Transverse colon (tissue), 4 donors: ENCODE measurements at regions not wholly inside any gene's neighbourhood (a gene's known extent, or its start where the extent isn't known, plus 50 kb on each side); places are given as distances from the start of the nearest gene placed in this dataset.
A peak's percentile ranks its signal among the peaks of the same experiment; 100 is the strongest.

ENCODE experiments used
- DNase-seq: peaks from one replicate; pipeline ENCODE4 v3.0.0-alpha.2; 2019
- H3K27ac ChIP-seq, 4 donors: fragments of 200-600 bp; sonication (generic); 2 replicates each; pipeline ENCODE4 v1.5.1; 2016 to 2018; ENCODE audit warnings: inconsistent platforms in 4 of 4
- H3K27me3 ChIP-seq: fragments of 200-600 bp; sonication (generic); 2 replicates; pipeline ENCODE4 v1.5.1; 2017; ENCODE audit warnings: inconsistent platforms
- H3K36me3 ChIP-seq, 4 donors: fragments of 200-600 bp; sonication (generic); 2 replicates each; pipeline ENCODE4 v1.5.1; 2017 to 2019; ENCODE audit warnings: inconsistent platforms in 4 of 4
- H3K4me1 ChIP-seq, 4 donors: fragments of 200-600 bp; sonication (generic); 2 replicates each; pipeline ENCODE4 v1.5.1; 2017 to 2020; ENCODE audit warnings: inconsistent platforms in 4 of 4
- H3K4me3 ChIP-seq, 4 donors: fragments of 200-600 bp; sonication (generic); 1 replicate in 1 of 4; 2 replicates in 3 of 4; pipeline versions ENCODE4 v1.5.1 to v1.6.1; 2017 to 2019; ENCODE audit warnings: inconsistent platforms in 4 of 4
- H3K9me3 ChIP-seq, 2 donors: fragments of 200-600 bp; sonication (generic); 2 replicates each; pipeline ENCODE4 v1.5.1; 2017 to 2019; ENCODE audit warnings: inconsistent platforms in 2 of 2
- EP300 ChIP-seq: sonication (generic); formaldehyde crosslinking; IDR thresholded peaks from one replicate; pipeline ENCODE4 v1.6.1; 2017; ENCODE audit warnings: antibody characterized with exemption, low read depth
- POLR2A ChIP-seq: fragments of 450-650 bp; IDR thresholded peaks from one replicate; pipeline ENCODE4 v1.6.1; 2016; ENCODE audit warnings: antibody characterized with exemption, mild to moderate bottlenecking, moderate library complexity
- POLR2AphosphoS5 ChIP-seq, 3 donors: sonication (generic); formaldehyde crosslinking; IDR thresholded peaks; one replicate each; pipeline ENCODE4 v1.6.1; 2016; ENCODE audit warnings: antibody characterized with exemption in 3 of 3
- WGBS, 2 donors: methylation state at CpG; one replicate each; pipeline ENCODE4 v1.1.5; 2018; ENCODE audit warnings: low coverage in 1 of 2; 5-methylcytosine and 5-hydroxymethylcytosine counted together
- in situ Hi-C, 4 donors: fragments of 200-750 bp; cut with MboI; loops; one replicate each; pipeline versions ENCODE4 v1.15.0 to v1.15.1; 2017; ENCODE audit warnings: low sequenced_read_pairs in 3 of 4, low pct_ligation_motif_present in 1 of 4, low pct_unique_long_range_greater_than_20kb in 1 of 4
- intact Hi-C: fragments of 100-400 bp; cut with DNase I; formaldehyde crosslinking; loops from one replicate; pipeline ENCODE4 v1.15.1; 2023; ENCODE audit warnings: low total_unique reads
- TF ChIP-seq, protein P1 (sequence below), 5 experiments: fragments of 200-600 bp in 3 of 5; fragments of 450-650 bp in 2 of 5; sonication (generic) in 3 of 5; IDR thresholded peaks; 1 replicate in 2 of 5; 2 replicates in 3 of 5; pipeline ENCODE4 v1.5.1; 2016 to 2017; ENCODE audit warnings: antibody characterized with exemption in 5 of 5, inconsistent platforms in 3 of 5, mild to moderate bottlenecking in 2 of 5, moderate library complexity in 1 of 5

DNA sequence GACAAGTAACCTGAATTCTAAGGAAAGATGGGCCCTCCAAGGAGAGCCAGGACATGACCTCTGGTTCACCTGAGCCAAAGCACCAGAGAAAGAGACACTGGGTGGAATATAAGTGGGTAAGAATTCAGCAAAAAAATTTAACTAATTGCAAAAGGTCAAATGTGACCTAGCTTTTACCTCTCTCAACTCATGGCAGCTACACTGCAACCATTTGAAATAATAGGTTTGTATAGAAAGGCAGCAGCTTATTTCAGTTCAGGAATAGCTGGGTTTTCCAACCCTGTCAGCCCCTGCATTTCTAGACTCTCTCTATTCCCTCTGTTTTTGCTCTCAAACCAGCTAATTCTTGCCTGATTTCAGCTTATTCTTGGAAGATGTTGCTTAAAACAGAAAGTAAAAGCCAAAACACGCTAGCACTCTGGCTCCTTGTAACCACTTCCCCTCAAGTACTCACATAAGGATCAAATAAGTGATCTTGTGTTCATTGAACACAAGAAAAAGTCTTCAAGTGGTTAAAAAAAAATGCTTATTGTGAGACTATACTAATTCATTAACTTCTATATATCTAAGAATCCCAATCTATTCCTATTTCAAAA, 101.1 kb upstream of the NR4A3 start:
- intact Hi-C loops (no loop called here), in situ Hi-C loops (no loop called here)
- no peaks in the 10 kb centered on the region for H3K4me1 ChIP-seq
- no peaks in the 10 kb centered on the region for H3K27me3 ChIP-seq
- no peaks in the 10 kb centered on the region for H3K36me3 ChIP-seq
- no peaks in the 10 kb centered on the region for H3K9me3 ChIP-seq
- peak overlapping the region in 1 of 4 donors; percentile 38 for H3K4me3 ChIP-seq
- no peak for DNase-seq
- TF ChIP-seq POLR2A: no peak
- no peak for TF ChIP-seq POLR2AphosphoS5 (IDR thresholded peaks at IDR 0.05)
- TF ChIP-seq EP300: no peak
- TF ChIP-seq, protein P1, sequence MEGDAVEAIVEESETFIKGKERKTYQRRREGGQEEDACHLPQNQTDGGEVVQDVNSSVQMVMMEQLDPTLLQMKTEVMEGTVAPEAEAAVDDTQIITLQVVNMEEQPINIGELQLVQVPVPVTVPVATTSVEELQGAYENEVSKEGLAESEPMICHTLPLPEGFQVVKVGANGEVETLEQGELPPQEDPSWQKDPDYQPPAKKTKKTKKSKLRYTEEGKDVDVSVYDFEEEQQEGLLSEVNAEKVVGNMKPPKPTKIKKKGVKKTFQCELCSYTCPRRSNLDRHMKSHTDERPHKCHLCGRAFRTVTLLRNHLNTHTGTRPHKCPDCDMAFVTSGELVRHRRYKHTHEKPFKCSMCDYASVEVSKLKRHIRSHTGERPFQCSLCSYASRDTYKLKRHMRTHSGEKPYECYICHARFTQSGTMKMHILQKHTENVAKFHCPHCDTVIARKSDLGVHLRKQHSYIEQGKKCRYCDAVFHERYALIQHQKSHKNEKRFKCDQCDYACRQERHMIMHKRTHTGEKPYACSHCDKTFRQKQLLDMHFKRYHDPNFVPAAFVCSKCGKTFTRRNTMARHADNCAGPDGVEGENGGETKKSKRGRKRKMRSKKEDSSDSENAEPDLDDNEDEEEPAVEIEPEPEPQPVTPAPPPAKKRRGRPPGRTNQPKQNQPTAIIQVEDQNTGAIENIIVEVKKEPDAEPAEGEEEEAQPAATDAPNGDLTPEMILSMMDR (IDR thresholded peaks at IDR 0.05): no peak
- H3K27ac ChIP-seq: peak overlapping the region in 2 of 4 donors; percentile 1 to 15
- 45 to 50% methylated on average over 1 of the region's 1 CpG for WGBS, 2 donors

GRCh38 chr9:99721898-99722297, 99.8 kb upstream of the NR4A3 start:
- Histone ChIP-seq H3K27ac (no peak overlapping the region), H3K4me1 (no peaks in the 10 kb centered on the region), H3K36me3 (no peaks in the 10 kb centered on the region), H3K27me3 (no peaks in the 10 kb centered on the region), H3K4me3 (no peak overlapping the region), H3K9me3 (no peaks in the 10 kb centered on the region)
- no peak for DNase-seq
- 59 to 60% methylated on average over 2 of the region's 2 CpGs for WGBS, 2 donors
- intact Hi-C loops (no loop called here), in situ Hi-C loops (no loop called here)
- no peak for TF ChIP-seq POLR2A

GRCh38 chr9:99722877-99723276, 98.8 kb upstream of the NR4A3 start:
- H3K9me3 ChIP-seq: no peaks in the 10 kb centered on the region
- WGBS, 2 donors: 55 to 58% methylated on average over 2 of the region's 2 CpGs
- intact Hi-C loops: no loop called here
- H3K36me3 ChIP-seq: no peaks in the 10 kb centered on the region
- DNase-seq: no peak
- H3K27me3 ChIP-seq: no peaks in the 10 kb centered on the region
- in situ Hi-C loops: no loop called here
- TF ChIP-seq POLR2A (no peak), POLR2AphosphoS5 (IDR thresholded peaks at IDR 0.05) (no peak), EP300 (no peak)
- TF ChIP-seq, protein P1 (IDR thresholded peaks at IDR 0.05): no peak
- no peak overlapping the region for H3K27ac ChIP-seq
- no peaks in the 10 kb centered on the region for H3K4me1 ChIP-seq
- no peak overlapping the region for H3K4me3 ChIP-seq

DNA sequence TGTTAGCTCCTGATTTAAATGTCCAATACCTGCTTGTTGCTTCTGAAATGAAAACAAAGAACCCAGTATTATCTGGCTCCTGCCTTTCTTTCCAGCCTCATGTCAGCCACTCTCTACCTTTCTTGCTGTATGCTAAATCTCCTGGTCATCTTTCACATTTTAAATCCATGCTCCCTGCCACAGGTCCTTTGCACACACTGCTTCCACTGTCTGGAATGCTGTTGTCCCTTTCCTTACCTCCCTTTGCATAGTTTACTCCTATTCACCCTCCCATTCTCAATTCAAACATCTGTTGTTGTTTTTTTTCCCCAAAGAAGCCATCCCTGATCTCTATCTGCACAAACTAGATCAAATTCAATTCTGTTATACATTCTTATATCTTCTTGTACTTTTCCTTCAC, 97.0 kb upstream of the NR4A3 start:
- H3K36me3 ChIP-seq: no peaks in the 10 kb centered on the region
- in situ Hi-C loops: no loop called here
- DNase-seq: no peak
- intact Hi-C loops: no loop called here
- H3K27ac ChIP-seq: no peak overlapping the region
- H3K4me1 ChIP-seq: no peaks in the 10 kb centered on the region
- no peaks in the 10 kb centered on the region for H3K9me3 ChIP-seq
- no peaks in the 10 kb centered on the region for H3K27me3 ChIP-seq
- no peak overlapping the region for H3K4me3 ChIP-seq
- TF ChIP-seq POLR2AphosphoS5 (IDR thresholded peaks at IDR 0.05) (no peak), POLR2A (no peak), EP300 (no peak)
- TF ChIP-seq, protein P1 (IDR thresholded peaks at IDR 0.05): no peak

DNA sequence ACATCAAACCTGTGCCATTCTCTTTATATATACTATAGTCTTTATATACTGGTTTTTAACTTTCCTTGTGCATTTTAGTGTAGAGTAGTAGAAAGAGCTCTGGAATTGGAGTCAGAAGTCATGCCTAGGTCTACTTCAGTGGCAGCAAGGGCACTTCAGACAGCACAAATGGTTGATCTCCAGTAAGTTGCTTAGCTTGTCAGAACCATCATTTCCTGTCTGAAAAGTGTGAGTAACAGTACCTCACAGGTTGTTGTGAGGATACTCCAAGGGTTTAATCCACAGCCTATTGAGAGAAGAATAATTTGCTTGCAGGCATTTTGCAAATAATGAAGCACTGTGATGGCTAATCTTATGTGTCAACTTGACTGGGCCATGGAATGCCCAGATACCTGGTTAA, 95.8 kb upstream of the NR4A3 start:
- Histone ChIP-seq H3K36me3 (no peaks in the 10 kb centered on the region), H3K27me3 (no peaks in the 10 kb centered on the region), H3K27ac (no peak overlapping the region), H3K4me3 (no peak overlapping the region), H3K9me3 (no peaks in the 10 kb centered on the region), H3K4me1 (no peaks in the 10 kb centered on the region)
- intact Hi-C loops: no loop called here
- TF ChIP-seq EP300: no peak
- no peak for TF ChIP-seq POLR2AphosphoS5 (IDR thresholded peaks at IDR 0.05)
- TF ChIP-seq, protein P1 (IDR thresholded peaks at IDR 0.05): no peak
- no peak for TF ChIP-seq POLR2A
- DNase-seq: no peak
- in situ Hi-C loops: no loop called here
